ENCODE measurements at regions not wholly inside any gene's neighbourhood (a gene's known extent, or its start where the extent isn't known, plus 50 kb on each side); places are given as distances from the start of the nearest gene placed in this dataset.

GRCh38 chr13:76690611-76691010 lies 195.6 kb downstream of the KCTD12 start:
- Histone ChIP-seq H3K9me3 (ENCODE audit: insufficient read depth, low read depth) (no peaks in the 10 kb centered on the region), H3K79me2 (ENCODE audit: low read depth) (no peaks in the 10 kb centered on the region), H3K4me2 (no peak overlapping the region), H3K36me3 (ENCODE audit: low read depth) (no peaks in the 10 kb centered on the region), H3K4me1 (replicated peaks; ENCODE audit: insufficient read depth) (no peaks in the 10 kb centered on the region), H4K20me1 (ENCODE audit: insufficient read depth) (no peaks in the 10 kb centered on the region), H2AFZ (no peak overlapping the region), H3K9me2 (ENCODE audit: insufficient read depth) (no peaks in the 10 kb centered on the region), H3K27me3 (ENCODE audit: insufficient read depth, low read depth) (no peaks in the 10 kb centered on the region), H3K27ac (no peak overlapping the region), H3F3A (ENCODE audit: insufficient read depth, low read depth) (no peaks in the 10 kb centered on the region), H3K4me3 (no peak overlapping the region)
- BruUV-seq (replicated peaks) = no TSS peak
- DNase-seq = no peak
- TF ChIP-seq CTCF (conservative IDR thresholded peaks at IDR 0.05) (no peak), EZH2 (IDR thresholded peaks at IDR 0.05; ENCODE audit: low read depth) (no peak)
- CTCF ChIA-PET = no interaction called here
- POLR2A ChIA-PET (ENCODE audit: unreplicated experiment) = no interaction called here
- intact Hi-C loops (cut with micrococcal nuclease; ENCODE audit: unreplicated experiment) = no loop called here

- no peak overlapping the region for H2AFZ ChIP-seq
- H3K27me3 ChIP-seq (ENCODE audit: insufficient read depth, low read depth) = no peaks in the 10 kb centered on the region
- no peaks in the 10 kb centered on the region for H3K79me2 ChIP-seq (ENCODE audit: low read depth)
- no peaks in the 10 kb centered on the region for H3K9me3 ChIP-seq (ENCODE audit: insufficient read depth, low read depth)
- H4K20me1 ChIP-seq (ENCODE audit: insufficient read depth) = no peaks in the 10 kb centered on the region
- ChIA-PET POLR2A (ENCODE audit: unreplicated experiment) (no interaction called here), CTCF (no interaction called here)
- intact Hi-C loops (cut with micrococcal nuclease; ENCODE audit: unreplicated experiment) = no loop called here
- TF ChIP-seq EZH2 (IDR thresholded peaks at IDR 0.05; ENCODE audit: low read depth) = no peak
- no peak for TF ChIP-seq CTCF (conservative IDR thresholded peaks at IDR 0.05)
- no TSS peak for BruUV-seq (replicated peaks)
- no peak overlapping the region for H3K4me3 ChIP-seq
- H3F3A ChIP-seq (ENCODE audit: insufficient read depth, low read depth) = no peaks in the 10 kb centered on the region
- DNase-seq = no peak
- no peak overlapping the region for H3K27ac ChIP-seq
- H3K36me3 ChIP-seq (ENCODE audit: low read depth) = no peaks in the 10 kb centered on the region
- H3K4me2 ChIP-seq = no peak overlapping the region
- H3K4me1 ChIP-seq (replicated peaks; ENCODE audit: insufficient read depth) = no peaks in the 10 kb centered on the region
- no peaks in the 10 kb centered on the region for H3K9me2 ChIP-seq (ENCODE audit: insufficient read depth)
Measured at GRCh38 chr13:76687467-76687866, 198.7 kb downstream of the KCTD12 start.

- intact Hi-C loops (cut with micrococcal nuclease; ENCODE audit: unreplicated experiment) = no loop called here
- H3K4me2 ChIP-seq = no peak overlapping the region
- no peaks in the 10 kb centered on the region for H3K36me3 ChIP-seq (ENCODE audit: low read depth)
- H3K9me3 ChIP-seq (ENCODE audit: insufficient read depth, low read depth) = no peaks in the 10 kb centered on the region
- no peak overlapping the region for H3K27ac ChIP-seq
- H4K20me1 ChIP-seq (ENCODE audit: insufficient read depth) = no peaks in the 10 kb centered on the region
- CTCF ChIA-PET = interaction anchor here (0.7 kb wide), 1 partner anchor 437 kb away, joined by 3 read pairs; no protein-coding TSS in a partner anchor
- no TSS peak for BruUV-seq (replicated peaks)
- H3K9me2 ChIP-seq (ENCODE audit: insufficient read depth) = no peaks in the 10 kb centered on the region
- POLR2A ChIA-PET (ENCODE audit: unreplicated experiment) = no interaction called here
- no peaks in the 10 kb centered on the region for H3K4me1 ChIP-seq (replicated peaks; ENCODE audit: insufficient read depth)
- no peak for DNase-seq
- TF ChIP-seq EZH2 (IDR thresholded peaks at IDR 0.05; ENCODE audit: low read depth) (no peak), CTCF (conservative IDR thresholded peaks at IDR 0.05) (no peak)
- no peaks in the 10 kb centered on the region for H3F3A ChIP-seq (ENCODE audit: insufficient read depth, low read depth)
- H2AFZ ChIP-seq = no peak overlapping the region
- no peak overlapping the region for H3K4me3 ChIP-seq
- no peaks in the 10 kb centered on the region for H3K79me2 ChIP-seq (ENCODE audit: low read depth)
- H3K27me3 ChIP-seq (ENCODE audit: insufficient read depth, low read depth) = no peaks in the 10 kb centered on the region
Measured at GRCh38 chr13:76685938-76686337, 200.3 kb downstream of the KCTD12 start.
